HTR-8/SVneo (cell line): ENCODE measurements at regions not wholly inside any gene's neighbourhood (a gene's known extent, or its start where the extent isn't known, plus 50 kb on each side); places are given as distances from the start of the nearest gene placed in this dataset.
"Not testable (repeated sequence)": the region's sequence is repeated elsewhere in the genome, so short reads cannot be mapped to it uniquely, and the experiment has no call there.

Experiments
- DNase-seq: peaks from one replicate; pipeline ENCODE4 v3.0.0; 2011; ENCODE audit warnings: low spot score, mixed read lengths; ENCODE audit not compliant: insufficient read length
- FAIRE-seq: peaks from 2 replicates; lab custom pipeline; 2011; peaks lifted over from hg19 to GRCh38; lab: Jason Lieb, UNC

GRCh38 chr1:116289193-116289592 lies 83.9 kb upstream of the ATP1A1 start:
- FAIRE-seq (no peak), DNase-seq (no peak)

GRCh38 chr1:116290085-116290705 lies 82.8 kb upstream of the ATP1A1 start:
- FAIRE-seq (no peak), DNase-seq (peak; percentile 30)

GRCh38 chr1:116291024-116291423 lies 82.0 kb upstream of the ATP1A1 start:
- DNase-seq, result no peak
- FAIRE-seq, result no peak

GRCh38 chr1:116292929-116293725 lies 79.9 kb upstream of the ATP1A1 start:
- FAIRE-seq (no peak), DNase-seq (no peak)

- DNase-seq (no peak), FAIRE-seq (no peak)
These were observed 75.4 kb upstream of the ATP1A1 start for GRCh38 chr1:116297495-116298212.

- DNase-seq, FAIRE-seq: not testable (repeated sequence)
These were observed 74.8 kb upstream of the ATP1A1 start for GRCh38 chr1:116298213-116298579.

GRCh38 chr1:116298746-116299145 lies 74.3 kb upstream of the ATP1A1 start:
- DNase-seq (no peak), FAIRE-seq (no peak)

GRCh38 chr1:116299248-116299647 lies 73.8 kb upstream of the ATP1A1 start:
- FAIRE-seq (no peak), DNase-seq (no peak)

GRCh38 chr1:116302281-116302680 lies 70.8 kb upstream of the ATP1A1 start:
- no peak for FAIRE-seq
- no peak for DNase-seq

- DNase-seq (no peak), FAIRE-seq (no peak)
These were observed 66.9 kb upstream of the ATP1A1 start for GRCh38 chr1:116306102-116306501.

- no peak for DNase-seq
- FAIRE-seq, result no peak
These were observed 66.1 kb upstream of the ATP1A1 start for GRCh38 chr1:116306840-116307442.

- DNase-seq (no peak), FAIRE-seq (no peak)
These were observed 64.8 kb upstream of the ATP1A1 start for GRCh38 chr1:116308276-116308675.

GRCh38 chr1:116309090-116309870 lies 63.8 kb upstream of the ATP1A1 start:
- FAIRE-seq, result no peak
- DNase-seq, result no peak

GRCh38 chr1:116310180-116310579 lies 62.9 kb upstream of the ATP1A1 start:
- FAIRE-seq (no peak), DNase-seq (no peak)

GRCh38 chr1:116311193-116311592 lies 61.9 kb upstream of the ATP1A1 start:
- DNase-seq, result no peak
- no peak for FAIRE-seq

- FAIRE-seq (no peak), DNase-seq (no peak)
These were observed 61.0 kb upstream of the ATP1A1 start for GRCh38 chr1:116311756-116312680.

GRCh38 chr1:116312681-116313069 lies 60.4 kb upstream of the ATP1A1 start:
- no peak for FAIRE-seq
- no peak for DNase-seq

GRCh38 chr1:116313776-116314175 lies 59.3 kb upstream of the ATP1A1 start:
- DNase-seq (no peak), FAIRE-seq (no peak)

- FAIRE-seq, result no peak
- DNase-seq, result no peak
These were observed 58.6 kb upstream of the ATP1A1 start for GRCh38 chr1:116314305-116314919.
